NCI-H748 (cell line): ENCODE measurements at regions not wholly inside any gene's neighbourhood (a gene's known extent, or its start where the extent isn't known, plus 50 kb on each side); places are given as distances from the start of the nearest gene placed in this dataset.
"Not testable (repeated sequence)": the region's sequence is repeated elsewhere in the genome, so short reads cannot be mapped to it uniquely, and the experiment has no call there.

ENCODE experiments used
- DNase-seq: peaks from one replicate; lab custom pipeline; 2025; ENCODE audit not compliant: unreplicated experiment; lab: John Stamatoyannopoulos, UW

DNA sequence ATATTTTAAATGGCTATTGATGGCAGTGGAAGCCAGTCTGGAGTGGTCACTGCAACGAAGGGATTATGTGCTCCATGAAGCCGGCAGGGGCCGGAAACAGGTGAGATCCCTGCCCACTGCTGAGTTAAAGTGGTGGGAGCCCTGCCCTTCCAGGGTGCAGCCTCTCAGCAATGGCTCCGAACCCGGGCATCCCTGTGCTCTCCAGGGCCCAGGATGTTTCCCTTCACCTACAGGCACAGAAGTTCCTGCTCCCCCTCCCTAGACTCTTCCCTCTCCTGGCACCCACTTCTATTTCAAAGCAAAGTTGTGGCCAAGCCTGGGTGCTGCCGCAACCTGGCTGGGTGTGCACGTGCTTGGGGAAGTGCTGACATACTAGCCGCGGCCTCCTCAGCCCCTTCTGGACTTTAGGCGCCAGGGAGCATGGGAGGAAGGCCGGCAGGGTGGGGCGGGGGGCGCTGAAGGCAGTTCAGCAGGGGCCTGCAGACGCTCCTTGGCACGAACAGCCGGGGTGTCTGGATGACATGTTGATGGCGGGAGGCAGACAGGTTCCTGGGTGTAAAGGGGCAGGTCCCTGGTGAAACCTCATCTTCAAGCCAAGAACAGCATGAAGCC is 452.3 kb downstream of the HTR1B start:
- DNase-seq, result no peak

DNA sequence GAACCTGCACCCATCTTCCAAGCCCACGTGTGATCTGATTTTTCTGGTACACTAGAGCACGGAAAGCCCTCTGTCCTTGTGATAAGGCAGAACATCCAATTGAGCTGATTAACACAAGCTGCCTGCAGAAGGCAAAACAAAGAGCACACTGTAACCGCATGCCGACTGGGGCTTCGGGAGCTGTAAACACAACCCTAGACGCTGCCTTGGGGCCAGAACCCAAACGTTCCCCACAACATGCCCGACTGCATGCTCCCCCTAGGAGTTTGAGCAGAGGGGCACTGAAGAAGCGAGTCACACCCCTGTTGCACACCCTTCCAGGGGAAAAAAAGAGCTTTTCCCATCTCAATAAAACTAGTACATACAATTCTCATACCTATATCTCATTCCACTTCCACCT is 470.7 kb downstream of the HTR1B start:
- DNase-seq, result no peak

DNA sequence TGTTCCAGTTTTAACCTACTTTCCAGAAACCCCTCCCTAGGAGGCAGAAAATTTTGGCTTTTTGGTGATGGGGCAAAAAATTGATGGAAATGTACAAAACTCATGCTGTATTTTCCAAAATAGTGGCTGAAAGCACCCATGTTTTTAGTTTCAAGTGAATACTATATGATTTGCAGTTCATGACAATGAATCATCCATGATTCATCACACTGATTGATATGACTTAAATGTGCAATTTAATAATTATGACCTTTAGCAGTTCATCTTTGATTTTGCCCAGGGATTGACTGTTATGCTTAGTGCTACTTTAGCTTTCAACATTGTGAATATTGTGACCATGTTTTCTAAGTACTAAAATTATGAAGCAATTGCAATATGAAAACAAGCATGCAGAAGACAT is 478.7 kb downstream of the HTR1B start:
- DNase-seq, result no peak

DNA sequence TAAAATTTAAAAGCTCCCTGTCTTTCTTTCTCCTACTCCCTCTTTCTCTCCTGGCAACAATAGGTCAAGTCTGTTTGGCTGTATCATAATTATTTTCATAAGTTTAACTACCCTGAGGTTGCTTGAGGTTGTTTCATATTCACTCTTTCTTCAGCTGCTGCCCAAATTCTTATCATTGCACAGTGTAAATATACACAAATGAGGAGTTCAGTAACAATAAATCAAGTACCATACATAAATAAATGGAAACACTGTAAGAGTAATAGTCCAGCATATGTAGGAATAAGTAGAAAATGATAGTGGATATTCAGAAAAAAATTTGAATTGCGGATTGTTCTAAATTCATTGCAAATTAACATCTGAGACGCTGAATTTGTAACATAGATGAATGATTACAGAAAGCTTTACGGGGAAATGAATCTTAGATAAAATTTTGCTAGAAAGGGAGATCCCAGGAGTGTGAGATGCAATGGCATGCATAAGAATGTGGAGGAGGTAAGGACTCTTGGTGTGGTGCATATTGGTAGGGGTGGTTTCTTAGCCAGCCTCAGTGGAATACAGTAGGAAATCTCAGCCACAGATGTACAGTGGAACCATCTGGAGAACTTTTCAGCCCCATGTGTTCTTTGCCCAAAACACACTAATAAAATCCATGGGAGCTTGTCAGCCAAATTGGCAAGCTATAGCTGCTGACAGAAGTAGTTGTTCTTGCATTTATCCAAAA is 480.7 kb downstream of the HTR1B start:
- DNase-seq, result no peak

DNA sequence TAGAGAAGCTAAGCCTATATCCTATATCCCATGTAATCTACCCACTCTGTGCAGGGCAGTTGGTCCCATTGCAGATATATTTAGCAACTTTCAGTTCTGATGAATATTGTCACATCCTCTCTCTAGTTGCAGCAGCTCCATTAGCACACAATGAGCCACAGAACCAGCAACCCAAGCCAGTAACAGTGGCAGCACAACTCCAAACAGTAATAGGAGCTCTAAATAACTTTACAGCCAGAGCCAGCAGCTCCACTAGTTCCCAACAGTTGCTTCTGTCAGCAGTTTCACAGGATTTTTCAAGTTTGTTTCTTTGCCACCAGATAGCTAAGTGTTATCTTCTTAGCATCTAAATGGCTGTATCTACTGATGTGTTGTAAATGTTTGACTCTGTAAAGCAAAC is 490.8 kb downstream of the HTR1B start:
- no peak for DNase-seq

DNA sequence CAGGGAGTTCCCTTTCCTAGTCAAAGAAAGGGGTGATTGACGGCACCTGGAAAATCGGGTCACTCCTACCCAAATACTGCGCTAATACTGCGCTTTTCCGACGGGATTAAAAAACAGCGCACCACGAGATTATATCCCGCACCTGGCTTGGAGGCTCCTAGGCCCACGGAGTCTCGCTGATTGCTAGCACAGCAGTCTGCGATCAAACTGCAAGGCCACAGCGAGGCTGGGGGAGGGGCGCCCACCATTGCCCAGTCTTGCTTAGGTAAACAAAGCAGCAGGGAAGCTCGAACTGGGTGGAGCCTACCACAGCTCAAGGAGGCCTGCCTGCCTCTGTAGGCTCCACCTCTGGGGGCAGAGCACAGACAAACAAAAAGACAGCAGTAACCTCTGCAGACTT is 504.1 kb downstream of the HTR1B start:
- not testable (repeated sequence) for DNase-seq

DNA sequence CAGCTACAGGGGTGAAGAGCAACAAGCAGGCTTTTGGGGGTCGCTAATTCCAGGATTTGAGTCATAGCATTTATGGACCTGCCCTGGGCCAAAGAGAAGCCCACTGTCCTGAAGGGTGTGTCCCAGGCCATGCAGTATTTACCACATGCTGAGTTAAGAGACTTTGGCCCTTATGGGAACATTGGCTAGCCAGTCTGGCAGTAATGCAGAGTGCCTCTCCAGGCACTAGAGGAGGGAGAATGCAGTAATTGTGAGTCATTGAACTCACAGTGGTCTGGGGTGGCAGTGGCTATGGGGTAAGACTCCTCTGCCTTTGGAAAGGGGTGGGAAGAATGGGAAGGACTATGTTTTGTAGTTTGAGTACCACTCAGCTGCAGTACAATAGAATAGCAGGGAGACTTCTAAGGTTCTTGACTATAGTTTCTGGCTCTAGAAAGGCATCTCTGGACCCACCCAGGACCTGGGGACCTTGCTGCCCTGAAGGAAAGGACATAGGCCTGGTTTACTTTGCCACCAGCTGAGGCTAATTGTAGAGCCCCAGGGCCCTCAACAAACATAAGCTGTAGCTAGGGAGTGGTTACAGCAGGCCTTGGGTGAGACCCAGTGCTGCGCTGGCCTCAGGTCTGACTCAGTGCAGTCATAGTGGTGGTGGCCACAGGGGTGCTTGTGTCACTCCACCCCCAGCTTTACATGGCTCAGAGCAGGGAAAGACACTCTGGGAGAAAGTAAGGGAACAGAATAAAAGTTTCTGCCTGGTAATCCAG is 520.9 kb downstream of the HTR1B start:
- DNase-seq, result no peak

DNA sequence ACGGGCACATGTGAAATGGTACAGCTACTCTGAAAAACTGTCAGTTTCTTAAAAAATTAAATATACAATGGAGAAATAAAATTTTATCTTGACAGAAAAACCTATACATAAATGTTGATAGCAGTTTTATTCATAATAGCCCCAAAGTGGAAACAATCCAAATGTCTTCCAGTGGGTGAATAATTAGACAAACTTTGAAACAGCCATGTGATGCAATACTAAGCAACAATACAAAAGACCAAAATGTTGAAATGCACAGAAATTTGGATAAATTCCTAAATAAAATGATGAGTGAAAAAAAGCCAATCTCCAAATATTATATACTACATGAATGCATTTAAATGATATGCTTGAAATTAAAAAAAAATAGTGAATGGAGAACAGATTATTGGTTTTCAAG is 523.1 kb downstream of the HTR1B start:
- no peak for DNase-seq

DNA sequence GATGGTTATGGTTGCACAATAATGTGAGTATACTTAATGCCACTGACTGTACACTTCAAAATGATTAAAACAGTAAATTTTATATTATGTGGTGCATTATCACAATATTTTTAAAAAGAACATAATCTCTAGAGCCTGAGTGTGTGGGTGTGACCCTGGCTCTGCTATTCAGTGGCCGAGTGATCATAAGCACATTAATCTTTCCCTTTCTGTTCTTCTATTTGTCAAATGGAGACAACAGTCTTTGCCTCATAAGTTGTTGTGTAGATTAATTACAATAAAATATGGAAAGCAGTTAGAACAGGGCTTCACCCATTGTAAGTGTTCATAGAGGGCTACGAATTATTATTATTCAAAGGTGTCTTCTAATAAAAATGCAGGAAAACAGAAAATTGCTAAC is 548.6 kb downstream of the HTR1B start:
- DNase-seq, result no peak

DNA sequence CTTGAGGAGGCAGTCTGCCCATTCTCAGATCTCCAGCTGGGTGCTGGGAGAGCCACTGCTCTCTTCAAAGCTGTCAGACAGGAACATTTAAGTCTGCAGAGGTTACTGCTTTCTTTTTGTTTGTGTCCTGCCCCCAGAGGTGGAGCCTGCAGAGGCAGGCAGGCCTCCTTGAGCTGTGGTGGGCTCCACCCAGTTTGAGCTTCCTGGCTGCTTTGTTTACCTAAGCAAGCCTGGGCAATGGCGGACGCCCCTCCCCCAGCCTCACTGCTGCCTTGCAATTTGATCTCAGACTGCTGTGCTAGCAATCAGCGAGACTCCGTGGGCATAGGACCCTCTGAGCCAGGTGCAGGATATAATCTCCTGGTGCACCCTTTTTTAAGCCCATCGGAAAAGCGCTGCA is 557.8 kb downstream of the HTR1B start:
- DNase-seq, result not testable (repeated sequence)

DNA sequence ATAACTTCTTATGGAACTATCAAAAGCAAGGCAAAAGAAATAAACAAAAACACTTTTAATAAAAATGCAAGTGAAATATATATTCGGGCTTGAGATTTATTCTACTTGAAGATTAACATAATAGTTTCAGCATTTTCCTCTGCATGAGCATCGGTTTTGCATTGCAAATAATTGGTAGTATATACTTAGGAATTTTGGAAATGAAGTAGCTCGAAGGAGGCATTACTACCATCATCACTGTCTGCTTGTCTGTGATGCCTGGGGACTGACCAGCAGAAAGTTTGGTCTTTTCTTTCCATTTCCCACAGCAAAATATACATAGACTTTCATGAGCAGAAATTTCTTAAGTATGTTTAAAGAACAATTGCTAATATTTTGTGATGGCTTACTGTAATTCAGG is 570.7 kb downstream of the HTR1B start:
- DNase-seq, result no peak

DNA sequence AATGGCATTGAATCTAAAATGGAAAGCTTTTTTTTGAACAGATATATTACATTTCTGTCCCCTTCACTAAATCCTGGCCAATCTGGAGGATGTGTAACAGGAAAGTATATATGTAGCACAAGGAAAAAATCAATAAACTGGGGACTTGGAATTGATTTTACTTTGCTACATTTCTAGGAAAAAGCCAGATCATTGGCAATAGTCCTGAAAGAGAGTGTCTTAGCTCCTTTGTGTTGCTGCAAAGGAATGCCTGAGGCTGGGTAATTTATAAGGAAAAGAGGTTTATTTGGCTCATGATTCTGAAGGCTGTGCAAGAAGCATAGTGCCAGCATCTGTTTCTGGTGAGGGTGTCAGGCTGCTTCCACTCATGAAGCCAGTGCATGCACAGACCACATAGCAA is 574.9 kb downstream of the HTR1B start:
- no peak for DNase-seq

DNA sequence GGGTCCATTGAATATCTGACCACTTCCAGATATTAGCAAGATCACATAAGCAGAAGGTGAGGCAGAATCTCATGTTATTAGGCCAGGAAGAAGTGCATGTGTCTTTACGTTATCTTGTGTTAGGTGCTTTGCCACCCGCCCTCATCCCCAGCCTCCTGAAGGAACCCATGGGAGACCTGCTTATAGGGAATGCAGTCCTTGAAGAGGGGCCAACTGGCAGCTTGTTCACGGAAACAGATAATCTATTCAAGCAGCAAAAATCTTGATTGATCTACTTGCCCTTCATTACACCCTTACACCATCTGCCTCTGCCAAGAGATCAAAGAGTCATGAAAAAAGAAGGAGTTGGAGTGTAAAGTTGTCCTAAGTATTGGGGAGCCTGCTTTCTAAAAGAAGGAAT is 576.4 kb downstream of the HTR1B start:
- no peak for DNase-seq

DNA sequence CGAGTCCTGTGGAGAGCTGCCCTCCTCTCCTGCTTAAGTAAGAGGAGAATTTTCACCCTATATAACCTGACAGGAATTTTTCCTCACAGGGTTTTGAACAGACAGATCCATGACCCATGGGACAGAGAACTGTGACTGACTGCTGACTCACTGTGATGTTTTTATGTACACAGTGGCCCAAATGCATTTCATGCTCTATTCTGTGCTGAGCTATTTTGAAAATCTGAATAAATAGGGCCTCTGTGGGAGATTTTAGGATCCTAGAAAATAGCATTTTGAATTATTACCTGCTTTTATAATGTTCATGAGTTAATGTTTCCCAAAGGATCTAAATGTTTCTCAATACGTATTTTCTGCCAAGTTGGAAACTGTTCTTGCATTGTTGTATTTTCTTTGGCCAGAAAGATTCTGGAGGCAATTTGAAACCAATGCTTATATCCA is 577.4 kb downstream of the HTR1B start:
- no peak for DNase-seq

DNA sequence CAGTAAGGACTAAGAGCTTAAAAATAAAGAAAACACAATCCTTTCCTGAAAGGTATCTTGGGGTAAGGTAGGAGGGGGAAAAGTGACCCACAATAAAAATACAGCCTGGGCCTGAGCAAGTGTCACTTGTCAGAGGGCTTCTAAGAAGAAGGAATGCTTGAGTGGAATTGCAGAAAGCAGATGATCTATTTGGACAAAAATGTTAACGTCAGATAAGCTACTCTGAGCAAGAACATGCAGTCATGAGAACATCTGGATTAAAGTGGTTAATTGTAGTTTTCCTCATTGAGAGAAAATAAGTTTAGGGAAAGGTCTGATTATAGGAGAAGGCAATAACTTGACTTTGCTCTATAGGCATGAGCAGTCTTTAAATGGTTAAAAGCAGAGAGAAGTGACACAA is 581.9 kb downstream of the HTR1B start:
- DNase-seq, result no peak

DNA sequence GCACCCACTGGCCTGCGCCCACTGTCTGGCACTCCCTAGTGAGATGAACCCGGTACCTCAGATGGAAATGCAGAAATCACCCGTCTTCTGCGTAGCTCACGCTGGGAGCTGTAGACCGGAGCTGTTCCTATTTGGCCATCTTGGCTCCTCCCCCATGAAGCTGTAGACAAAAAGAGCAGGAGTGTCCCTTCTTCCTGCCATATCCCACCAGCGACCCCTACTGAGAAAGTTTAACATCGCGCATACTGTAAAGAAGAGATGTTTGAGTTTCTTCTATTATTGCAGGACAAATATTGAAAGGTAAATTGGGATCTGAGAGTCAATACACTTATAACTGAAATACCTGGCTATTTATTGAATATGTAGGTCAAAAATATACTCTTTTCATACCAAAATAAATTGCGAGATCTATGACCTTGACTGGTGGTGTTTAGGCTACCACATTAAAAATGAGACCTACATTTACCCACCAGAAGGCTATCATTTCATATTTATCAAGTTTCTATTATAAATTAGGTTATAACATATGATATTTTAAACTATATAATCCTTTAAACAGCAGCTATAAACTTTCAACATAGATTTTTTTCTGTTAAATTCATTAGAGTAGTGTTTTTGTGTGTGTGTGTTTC is 586.3 kb downstream of the HTR1B start:
- DNase-seq, result peak; percentile 94

DNA sequence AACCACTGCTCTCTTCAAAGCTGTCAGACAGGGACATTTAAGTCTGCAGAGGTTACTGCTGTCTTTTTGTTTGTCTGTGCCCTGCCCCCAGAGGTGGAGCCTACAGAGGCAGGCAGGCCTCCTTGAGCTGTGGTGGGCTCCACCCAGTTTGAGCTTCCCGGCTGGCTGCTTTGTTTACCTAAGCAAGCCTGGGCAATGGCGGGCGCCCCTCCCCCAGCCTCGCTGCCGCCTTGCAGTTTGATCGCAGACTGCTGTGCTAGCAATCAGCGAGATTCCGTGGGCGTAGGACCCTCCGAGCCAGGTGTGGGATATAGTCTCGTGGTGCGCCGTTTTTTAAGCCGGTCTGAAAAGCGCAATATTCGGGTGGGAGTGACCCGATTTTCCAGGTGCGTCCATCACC is 586.9 kb downstream of the HTR1B start:
- DNase-seq, result not testable (repeated sequence)

DNA sequence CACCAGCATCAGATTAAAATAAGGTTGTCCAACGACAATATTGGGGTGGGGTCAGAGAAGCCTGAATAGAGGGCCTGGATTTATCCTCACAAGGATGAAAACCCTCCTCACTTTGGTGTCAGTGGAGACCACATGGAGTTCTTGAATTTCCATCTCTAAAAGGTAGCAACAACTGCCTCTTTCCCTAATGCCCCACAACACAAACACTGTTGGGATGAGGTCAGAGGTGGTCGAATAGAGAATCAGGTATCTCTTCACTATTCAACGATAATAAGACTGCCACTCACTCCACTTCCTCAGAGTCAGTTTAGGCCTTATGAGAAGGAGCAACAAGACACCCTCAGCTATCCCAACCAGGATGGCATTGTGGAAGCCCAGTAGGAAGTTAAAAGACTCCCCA is 596.1 kb downstream of the HTR1B start:
- DNase-seq, result no peak

DNA sequence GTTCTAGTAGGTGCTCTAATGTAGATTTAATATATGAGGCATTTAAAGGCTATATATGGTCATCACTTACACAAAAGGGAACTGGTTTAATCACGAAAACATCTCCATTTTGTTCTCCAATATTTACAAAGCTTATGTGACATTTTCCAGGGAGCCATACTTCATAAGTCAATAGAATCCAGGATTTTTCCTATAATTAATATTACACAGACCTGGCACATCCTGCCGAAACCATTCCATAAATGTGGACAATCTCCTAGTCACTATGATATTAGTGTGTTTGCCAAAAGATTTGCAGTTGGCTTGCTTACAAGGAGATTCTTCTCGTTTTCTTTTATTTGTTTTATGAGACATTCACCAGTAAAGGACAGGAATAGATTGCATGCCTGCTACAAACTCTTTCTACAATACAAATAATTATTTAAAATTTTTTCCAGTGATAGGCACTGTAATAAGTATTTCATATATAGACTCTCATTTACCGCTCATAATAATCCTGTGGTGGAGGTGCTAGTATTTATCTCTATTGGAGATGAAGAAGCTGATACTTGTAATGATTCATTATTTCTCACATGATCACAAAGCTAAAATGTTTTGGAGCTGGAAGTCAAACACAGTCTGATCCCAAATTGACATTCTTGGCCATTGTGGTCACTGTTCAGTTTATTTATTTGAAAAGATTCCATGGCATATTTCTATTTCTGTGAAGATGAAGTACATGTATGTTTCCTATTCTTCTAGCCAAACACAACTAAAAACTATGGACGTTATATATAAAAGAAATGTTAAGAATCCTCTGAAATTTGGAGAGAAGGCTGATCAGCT is 597.0 kb downstream of the HTR1B start:
- no peak for DNase-seq

DNA sequence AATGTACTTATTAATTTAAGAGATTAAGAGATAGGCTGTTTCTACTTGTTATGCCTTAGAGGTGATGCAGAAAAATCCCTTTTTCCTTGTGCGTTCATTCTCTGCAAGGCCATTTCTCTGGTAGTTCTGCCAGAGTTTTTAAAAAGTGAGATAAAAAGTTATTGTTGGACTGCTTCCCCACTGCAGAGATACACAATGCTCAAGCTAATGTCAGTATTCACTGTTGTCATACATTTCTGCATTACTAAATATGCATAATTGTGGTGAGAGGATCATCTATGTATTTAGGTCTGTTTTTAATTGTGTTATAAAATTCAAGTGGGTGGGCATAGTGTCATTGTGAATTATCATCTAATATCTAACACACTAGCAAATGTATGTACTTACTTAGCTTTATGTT is 600.4 kb downstream of the HTR1B start:
- no peak for DNase-seq

DNA sequence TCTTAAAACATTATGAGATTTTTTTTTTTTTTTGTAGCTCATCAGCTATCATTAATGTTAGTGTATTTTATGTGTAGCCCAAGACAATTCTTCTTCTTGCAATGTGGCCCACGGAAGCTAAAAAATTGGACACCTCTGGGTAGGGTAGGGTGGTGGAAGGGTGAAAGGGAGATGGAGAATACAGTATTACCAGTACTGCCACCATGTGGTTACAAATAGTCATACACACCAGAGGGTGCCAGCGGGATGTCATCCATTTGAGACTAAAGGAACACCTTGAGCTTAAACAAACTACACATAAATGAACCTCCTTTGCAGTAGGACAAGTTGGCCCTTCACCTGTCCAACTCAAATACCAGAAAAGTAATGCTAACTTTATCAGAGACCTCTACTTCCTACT is 601.9 kb downstream of the HTR1B start:
- DNase-seq, result peak; percentile 7
